ENCODE measurements at regions not wholly inside any gene's neighbourhood (a gene's known extent, or its start where the extent isn't known, plus 50 kb on each side); places are given as distances from the start of the nearest gene placed in this dataset.
"Not testable (repeated sequence)": the region's sequence is repeated elsewhere in the genome, so short reads cannot be mapped to it uniquely, and the experiment has no call there.

DNA sequence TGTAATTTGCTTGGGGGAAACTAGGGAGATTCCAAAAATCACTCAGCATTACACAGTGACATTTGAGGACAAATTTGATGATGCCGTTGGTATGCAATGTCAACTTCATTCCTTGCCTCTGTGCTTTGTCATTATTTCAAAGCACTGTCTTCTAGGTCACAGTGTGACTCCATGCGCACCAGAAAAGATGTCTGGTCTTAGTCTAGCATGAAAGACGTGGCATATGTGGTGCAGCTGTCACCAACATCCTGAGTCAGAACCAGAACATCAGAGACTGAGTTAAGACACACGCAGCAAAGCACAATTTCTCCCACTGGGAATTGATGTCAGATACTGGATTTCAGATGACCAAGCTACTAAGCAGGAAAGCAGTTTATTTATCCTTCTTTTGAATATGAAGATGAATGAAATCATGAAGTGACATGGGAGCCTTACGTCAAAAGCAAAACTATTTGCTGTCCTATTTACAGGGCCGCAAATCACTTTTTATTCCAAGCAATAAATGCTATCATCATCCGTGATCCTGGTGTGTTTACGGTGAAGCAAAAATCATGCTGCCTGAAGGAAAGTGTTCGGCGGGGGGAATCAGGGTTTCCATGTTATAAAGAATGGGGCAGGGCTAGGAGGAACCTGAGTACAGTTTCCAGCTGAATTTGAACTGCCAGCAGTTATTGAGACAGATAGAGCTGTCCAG lies 356.1 kb downstream of the ANAPC1 start:
- TF ChIP-seq, protein P1, sequence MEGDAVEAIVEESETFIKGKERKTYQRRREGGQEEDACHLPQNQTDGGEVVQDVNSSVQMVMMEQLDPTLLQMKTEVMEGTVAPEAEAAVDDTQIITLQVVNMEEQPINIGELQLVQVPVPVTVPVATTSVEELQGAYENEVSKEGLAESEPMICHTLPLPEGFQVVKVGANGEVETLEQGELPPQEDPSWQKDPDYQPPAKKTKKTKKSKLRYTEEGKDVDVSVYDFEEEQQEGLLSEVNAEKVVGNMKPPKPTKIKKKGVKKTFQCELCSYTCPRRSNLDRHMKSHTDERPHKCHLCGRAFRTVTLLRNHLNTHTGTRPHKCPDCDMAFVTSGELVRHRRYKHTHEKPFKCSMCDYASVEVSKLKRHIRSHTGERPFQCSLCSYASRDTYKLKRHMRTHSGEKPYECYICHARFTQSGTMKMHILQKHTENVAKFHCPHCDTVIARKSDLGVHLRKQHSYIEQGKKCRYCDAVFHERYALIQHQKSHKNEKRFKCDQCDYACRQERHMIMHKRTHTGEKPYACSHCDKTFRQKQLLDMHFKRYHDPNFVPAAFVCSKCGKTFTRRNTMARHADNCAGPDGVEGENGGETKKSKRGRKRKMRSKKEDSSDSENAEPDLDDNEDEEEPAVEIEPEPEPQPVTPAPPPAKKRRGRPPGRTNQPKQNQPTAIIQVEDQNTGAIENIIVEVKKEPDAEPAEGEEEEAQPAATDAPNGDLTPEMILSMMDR (IDR thresholded peaks at IDR 0.05) = not testable (repeated sequence)
- TF ChIP-seq EZH2 (IDR thresholded peaks at IDR 0.05; ENCODE audit: borderline replicate concordance, insufficient read depth, low read depth, low read length, poor library complexity, severe bottlenecking) = not testable (repeated sequence)
